GM12875 (cell line): ENCODE measurements at regions not wholly inside any gene's neighbourhood (a gene's known extent, or its start where the extent isn't known, plus 50 kb on each side); places are given as distances from the start of the nearest gene placed in this dataset.

ENCODE experiments used
- H3K4me3 ChIP-seq: one replicate; pipeline ENCODE4 v1.5.1; 2011; ENCODE audit warnings: low read depth, low read length, control low read depth
- TF ChIP-seq, protein P1 (sequence below): IDR thresholded peaks from 2 replicates; pipeline ENCODE4 v1.5.1; 2011; ENCODE audit warnings: low read depth, mild to moderate bottlenecking, control low read depth, inconsistent platforms, low read length, moderate library complexity, borderline replicate concordance; ENCODE audit not compliant: insufficient read depth

DNA sequence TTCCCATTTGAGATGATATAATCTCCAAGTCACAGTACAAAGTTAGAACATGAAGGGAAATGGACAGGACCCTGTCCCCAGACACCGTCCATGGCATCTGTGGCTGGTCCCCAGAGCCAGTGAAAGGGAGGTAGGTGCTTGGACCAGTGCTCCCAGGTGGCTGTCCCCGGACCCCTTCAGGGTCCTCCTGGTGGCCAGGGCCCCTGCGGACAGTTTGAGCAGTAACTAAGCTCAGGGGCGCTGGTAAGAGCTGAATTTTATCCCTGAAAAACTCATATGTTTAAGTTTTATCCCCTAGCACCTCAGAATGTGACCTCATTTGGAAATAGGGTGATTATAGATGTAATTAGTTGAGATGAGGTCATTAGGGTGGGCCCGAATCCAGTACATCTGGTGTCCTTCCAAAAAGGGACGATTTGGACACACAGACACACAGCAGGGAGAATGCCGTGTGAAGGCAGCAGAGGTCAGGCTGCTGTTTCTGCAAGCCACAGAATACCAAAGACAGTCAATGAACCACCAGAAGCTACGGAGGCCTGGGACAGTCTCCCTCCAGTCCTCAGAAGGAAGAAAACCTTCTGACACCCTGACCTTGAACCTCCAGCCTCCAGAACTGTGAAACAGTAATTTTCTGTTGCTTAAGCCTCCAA is 185.0 kb downstream of the ATPSCKMT start:
- no peak overlapping the region for H3K4me3 ChIP-seq
- TF ChIP-seq, protein P1, sequence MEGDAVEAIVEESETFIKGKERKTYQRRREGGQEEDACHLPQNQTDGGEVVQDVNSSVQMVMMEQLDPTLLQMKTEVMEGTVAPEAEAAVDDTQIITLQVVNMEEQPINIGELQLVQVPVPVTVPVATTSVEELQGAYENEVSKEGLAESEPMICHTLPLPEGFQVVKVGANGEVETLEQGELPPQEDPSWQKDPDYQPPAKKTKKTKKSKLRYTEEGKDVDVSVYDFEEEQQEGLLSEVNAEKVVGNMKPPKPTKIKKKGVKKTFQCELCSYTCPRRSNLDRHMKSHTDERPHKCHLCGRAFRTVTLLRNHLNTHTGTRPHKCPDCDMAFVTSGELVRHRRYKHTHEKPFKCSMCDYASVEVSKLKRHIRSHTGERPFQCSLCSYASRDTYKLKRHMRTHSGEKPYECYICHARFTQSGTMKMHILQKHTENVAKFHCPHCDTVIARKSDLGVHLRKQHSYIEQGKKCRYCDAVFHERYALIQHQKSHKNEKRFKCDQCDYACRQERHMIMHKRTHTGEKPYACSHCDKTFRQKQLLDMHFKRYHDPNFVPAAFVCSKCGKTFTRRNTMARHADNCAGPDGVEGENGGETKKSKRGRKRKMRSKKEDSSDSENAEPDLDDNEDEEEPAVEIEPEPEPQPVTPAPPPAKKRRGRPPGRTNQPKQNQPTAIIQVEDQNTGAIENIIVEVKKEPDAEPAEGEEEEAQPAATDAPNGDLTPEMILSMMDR, result no peak

DNA sequence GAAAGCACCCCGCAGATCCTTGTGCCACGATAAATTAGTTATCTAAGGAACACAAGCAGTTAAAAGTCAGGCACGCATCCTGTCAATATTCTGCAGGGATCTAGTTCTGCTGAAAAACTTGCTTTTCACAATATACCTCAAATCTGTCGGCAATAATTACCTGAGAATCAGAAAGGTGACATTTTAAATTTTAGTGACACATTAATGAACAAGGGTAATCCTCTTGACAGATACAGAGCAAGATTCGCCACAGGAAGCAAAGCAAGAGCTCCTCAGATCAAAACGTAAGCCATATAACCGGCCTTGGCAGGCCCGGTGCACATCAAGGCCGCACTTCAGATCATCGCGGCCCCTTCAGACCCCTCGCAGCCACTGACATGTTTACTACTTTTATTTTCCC is 185.7 kb downstream of the ATPSCKMT start:
- H3K4me3 ChIP-seq, result no peak overlapping the region
- TF ChIP-seq, protein P1, result no peak

DNA sequence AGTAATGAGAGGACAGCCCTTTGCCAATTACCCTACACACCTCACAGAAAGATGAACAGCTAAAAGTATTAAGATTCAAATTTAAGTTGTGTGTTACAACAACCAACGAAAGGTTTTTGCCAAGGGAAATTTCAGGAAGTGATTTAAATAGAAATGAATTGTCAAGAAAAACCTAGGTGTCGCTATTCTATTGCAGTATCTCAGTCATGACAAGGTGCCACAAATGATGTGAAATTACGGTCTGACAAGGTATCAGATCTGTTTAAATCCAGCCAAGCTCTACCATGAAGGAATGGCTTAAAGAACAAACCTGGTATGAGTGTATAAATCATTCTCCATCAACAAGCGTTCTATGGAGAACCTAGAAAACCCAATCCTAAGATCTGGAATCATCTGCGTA is 189.7 kb downstream of the ATPSCKMT start:
- TF ChIP-seq, protein P1, result no peak
- no peak overlapping the region for H3K4me3 ChIP-seq

DNA sequence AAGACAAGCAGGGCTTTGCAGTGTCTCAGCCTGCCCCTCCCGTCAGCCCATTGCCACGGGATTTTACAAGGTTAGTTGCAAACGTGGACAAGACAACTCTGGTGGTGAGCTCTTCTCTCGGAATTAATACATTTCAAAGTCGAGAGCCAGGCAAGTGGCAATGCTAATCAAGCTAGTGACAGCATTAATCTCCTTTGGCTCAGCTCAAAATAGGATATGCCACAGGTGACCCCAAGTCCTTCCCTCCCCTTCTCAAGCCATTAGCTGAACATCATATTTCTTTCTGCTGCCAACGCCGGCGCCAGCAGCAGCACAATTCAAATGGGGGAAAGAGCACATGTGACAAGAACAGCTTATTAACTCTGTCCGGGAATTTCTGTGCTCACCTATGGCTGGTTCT is 190.1 kb downstream of the ATPSCKMT start:
- H3K4me3 ChIP-seq, result no peak overlapping the region
- TF ChIP-seq, protein P1, result no peak

DNA sequence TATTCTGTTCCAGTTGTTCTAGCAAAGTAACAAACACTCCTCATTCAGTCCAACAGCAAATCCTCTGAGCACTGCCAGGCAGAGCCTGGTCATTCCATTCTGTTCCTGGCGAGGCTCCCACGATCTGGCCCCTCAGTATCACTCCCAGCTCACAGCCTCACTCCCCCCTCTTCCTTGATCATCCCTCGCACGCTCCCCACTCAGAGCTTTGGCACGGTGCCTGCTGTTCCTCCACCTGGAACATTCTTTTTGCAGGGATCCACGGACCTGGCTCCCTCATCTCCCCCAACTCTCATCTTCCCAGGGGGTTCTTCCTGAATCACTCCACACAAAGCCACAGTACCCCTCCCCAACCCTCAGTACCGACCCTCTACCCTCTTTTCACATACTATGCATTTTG is 192.3 kb downstream of the ATPSCKMT start:
- TF ChIP-seq, protein P1, result no peak
- H3K4me3 ChIP-seq, result no peak overlapping the region

DNA sequence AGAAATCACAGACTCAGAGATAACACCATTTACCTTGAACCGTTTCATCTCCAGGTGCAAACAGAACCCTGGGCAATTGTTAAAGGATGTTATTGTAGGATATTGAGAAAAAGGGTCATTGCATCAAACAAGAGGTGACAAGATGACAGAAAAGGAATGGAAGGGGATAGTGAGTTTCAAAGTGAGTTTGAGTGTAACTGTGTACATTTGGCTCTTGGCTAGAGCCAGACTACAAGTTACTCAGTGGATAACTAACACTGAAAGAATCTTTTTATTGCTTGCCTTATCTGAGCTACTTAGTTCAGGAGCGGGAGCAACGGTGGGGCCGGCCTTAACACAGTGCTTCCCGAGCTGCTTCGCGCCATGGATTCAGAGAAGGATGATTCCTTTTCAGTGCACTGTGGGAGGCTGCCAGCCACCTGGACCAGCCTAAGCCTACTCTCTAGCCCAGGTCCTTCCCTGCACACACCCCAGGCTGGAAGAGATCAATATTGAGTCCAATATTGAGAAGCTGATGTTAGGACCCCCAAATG is 193.4 kb downstream of the ATPSCKMT start:
- TF ChIP-seq, protein P1, result no peak
- H3K4me3 ChIP-seq, result no peak overlapping the region

DNA sequence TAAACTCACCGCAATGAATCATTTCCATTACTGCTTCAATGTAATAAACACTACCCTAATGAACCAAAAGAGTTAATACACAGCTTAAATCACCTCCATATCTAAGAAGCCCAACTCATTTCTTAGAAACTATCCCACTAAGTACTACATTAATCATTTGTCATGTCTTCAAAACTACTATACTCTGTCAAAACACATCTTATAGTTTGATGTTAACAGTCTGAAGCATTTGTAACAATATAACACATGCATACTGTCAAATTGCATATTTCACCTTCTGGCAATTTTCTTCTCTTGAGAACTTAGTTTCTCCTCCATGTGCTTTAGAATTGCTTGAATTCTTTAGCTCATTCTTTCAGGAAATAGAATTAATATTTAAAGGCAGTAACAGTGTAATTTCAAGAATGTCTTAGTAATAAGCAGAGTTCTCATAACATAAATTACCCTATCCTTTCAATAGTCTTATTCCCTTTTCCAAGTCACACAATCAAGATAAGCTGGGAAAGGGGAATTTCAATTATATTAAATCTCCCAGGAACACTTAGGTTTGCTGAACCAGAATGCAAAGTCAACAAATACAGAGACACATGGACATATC is 199.7 kb downstream of the ATPSCKMT start:
- H3K4me3 ChIP-seq, result no peak overlapping the region
- TF ChIP-seq, protein P1, result no peak
